ENCODE measurements at regions not wholly inside any gene's neighbourhood (a gene's known extent, or its start where the extent isn't known, plus 50 kb on each side); places are given as distances from the start of the nearest gene placed in this dataset.
"Not testable (repeated sequence)": the region's sequence is repeated elsewhere in the genome, so short reads cannot be mapped to it uniquely, and the experiment has no call there.

- no peak overlapping the region for H3K4me3 ChIP-seq (ENCODE audit: low read length)
- H3K27me3 ChIP-seq (ENCODE audit: control insufficient read depth, insufficient read depth): no peaks in the 10 kb centered on the region
- ATAC-seq (no peak), DNase-seq (no peak)
- no peak overlapping the region for H3K27ac ChIP-seq (ENCODE audit: low read length)
- H3K4me1 ChIP-seq (ENCODE audit: control insufficient read depth, insufficient read depth, low read length): no peaks in the 10 kb centered on the region
- intact Hi-C loops (cut with DNase I): no loop called here
- no peaks in the 10 kb centered on the region for H3K9me3 ChIP-seq (ENCODE audit: control insufficient read depth, low read length)
These were observed 108.8 kb downstream of the ANXA1 start for GRCh38 chr9:73260506-73260905.

GRCh38 chr9:73264631-73265030 lies 113.0 kb downstream of the ANXA1 start:
- Histone ChIP-seq H3K4me1 (ENCODE audit: control insufficient read depth, insufficient read depth, low read length) (no peaks in the 10 kb centered on the region), H3K9me3 (ENCODE audit: control insufficient read depth, low read length) (no peaks in the 10 kb centered on the region)
- intact Hi-C loops (cut with DNase I): loop anchor here in 1 of 4 donors (5.0 kb wide), 1 partner anchor 303 kb away; no protein-coding TSS in a partner anchor

GRCh38 chr9:73265876-73266275 lies 114.2 kb downstream of the ANXA1 start:
- Histone ChIP-seq H3K4me3 (ENCODE audit: low read length) (no peak overlapping the region), H3K4me1 (ENCODE audit: control insufficient read depth, insufficient read depth, low read length) (no peaks in the 10 kb centered on the region), H3K27me3 (ENCODE audit: control insufficient read depth, insufficient read depth) (no peaks in the 10 kb centered on the region), H3K27ac (ENCODE audit: low read length) (no peak overlapping the region), H3K9me3 (ENCODE audit: control insufficient read depth, low read length) (no peaks in the 10 kb centered on the region)
- intact Hi-C loops (cut with DNase I): loop anchor here in 1 of 4 donors (5.0 kb wide), 1 partner anchor 301 kb away; no protein-coding TSS in a partner anchor
- DNase-seq (no peak), ATAC-seq (no peak)
- 83% methylated on average over 4 of the region's 4 CpGs for WGBS

More at GRCh38 chr9:73264631-73265030, 113.0 kb downstream of the ANXA1 start:
- DNase-seq: no peak
- Histone ChIP-seq H3K27ac (ENCODE audit: low read length) (no peak overlapping the region), H3K27me3 (ENCODE audit: control insufficient read depth, insufficient read depth) (no peaks in the 10 kb centered on the region), H3K4me3 (ENCODE audit: low read length) (no peak overlapping the region)
- WGBS: 87% methylated on average over 4 of the region's 4 CpGs
- ATAC-seq: no peak

GRCh38 chr9:73269430-73270101 lies 117.9 kb downstream of the ANXA1 start:
- H3K4me3 ChIP-seq (ENCODE audit: low read length): no peak overlapping the region
- H3K27ac ChIP-seq (ENCODE audit: low read length): no peak overlapping the region
- WGBS: 24% methylated on average over 4 of the region's 4 CpGs

GRCh38 chr9:73270967-73271721 lies 119.5 kb downstream of the ANXA1 start:
- no peak for ATAC-seq
- no peak for DNase-seq
- Histone ChIP-seq H3K27me3 (ENCODE audit: control insufficient read depth, insufficient read depth) (no peaks in the 10 kb centered on the region), H3K4me1 (ENCODE audit: control insufficient read depth, insufficient read depth, low read length) (no peaks in the 10 kb centered on the region), H3K9me3 (ENCODE audit: control insufficient read depth, low read length) (no peaks in the 10 kb centered on the region), H3K4me3 (ENCODE audit: low read length) (no peak overlapping the region), H3K27ac (ENCODE audit: low read length) (no peak overlapping the region)
- 59% methylated on average over 3 of the region's 3 CpGs for WGBS
- intact Hi-C loops (cut with DNase I): no loop called here

More at GRCh38 chr9:73269430-73270101, 117.9 kb downstream of the ANXA1 start:
- Histone ChIP-seq H3K9me3 (ENCODE audit: control insufficient read depth, low read length) (no peaks in the 10 kb centered on the region), H3K27me3 (ENCODE audit: control insufficient read depth, insufficient read depth) (no peaks in the 10 kb centered on the region), H3K4me1 (ENCODE audit: control insufficient read depth, insufficient read depth, low read length) (no peaks in the 10 kb centered on the region)
- intact Hi-C loops (cut with DNase I): loop anchor here in 1 of 4 donors (5.0 kb wide), 1 partner anchor 298 kb away; no protein-coding TSS in a partner anchor
- DNase-seq: no peak
- no peak for ATAC-seq

GRCh38 chr9:73280113-73280512 lies 128.4 kb downstream of the ANXA1 start:
- no peaks in the 10 kb centered on the region for H3K9me3 ChIP-seq (ENCODE audit: control insufficient read depth, low read length)
- intact Hi-C loops (cut with DNase I): no loop called here
- H3K27me3 ChIP-seq (ENCODE audit: control insufficient read depth, insufficient read depth): no peaks in the 10 kb centered on the region
- H3K4me3 ChIP-seq (ENCODE audit: low read length): no peak overlapping the region
- WGBS: 69% methylated on average over 3 of the region's 3 CpGs
- no peak for ATAC-seq
- DNase-seq: no peak
- no peak overlapping the region for H3K27ac ChIP-seq (ENCODE audit: low read length)
- H3K4me1 ChIP-seq (ENCODE audit: control insufficient read depth, insufficient read depth, low read length): no peaks in the 10 kb centered on the region

GRCh38 chr9:73284377-73284776 lies 132.7 kb downstream of the ANXA1 start:
- WGBS: 79% methylated on average over 9 of the region's 9 CpGs

GRCh38 chr9:73294336-73294735 lies 142.7 kb downstream of the ANXA1 start:
- DNase-seq (no peak), ATAC-seq (no peak)
- Histone ChIP-seq H3K4me3 (ENCODE audit: low read length) (no peak overlapping the region), H3K27ac (ENCODE audit: low read length) (no peak overlapping the region), H3K4me1 (ENCODE audit: control insufficient read depth, insufficient read depth, low read length) (no peaks in the 10 kb centered on the region), H3K9me3 (ENCODE audit: control insufficient read depth, low read length) (no peaks in the 10 kb centered on the region), H3K27me3 (ENCODE audit: control insufficient read depth, insufficient read depth) (no peaks in the 10 kb centered on the region)
- WGBS: 81% methylated on average over 2 of the region's 2 CpGs
- intact Hi-C loops (cut with DNase I): no loop called here

More at GRCh38 chr9:73284377-73284776, 132.7 kb downstream of the ANXA1 start:
- intact Hi-C loops (cut with DNase I): no loop called here
- no peak overlapping the region for H3K27ac ChIP-seq (ENCODE audit: low read length)
- no peaks in the 10 kb centered on the region for H3K4me1 ChIP-seq (ENCODE audit: control insufficient read depth, insufficient read depth, low read length)
- no peaks in the 10 kb centered on the region for H3K27me3 ChIP-seq (ENCODE audit: control insufficient read depth, insufficient read depth)
- DNase-seq: no peak
- H3K9me3 ChIP-seq (ENCODE audit: control insufficient read depth, low read length): no peaks in the 10 kb centered on the region
- no peak overlapping the region for H3K4me3 ChIP-seq (ENCODE audit: low read length)
- ATAC-seq: no peak

- no peak for ATAC-seq
These were observed 174.3 kb downstream of the ANXA1 start for GRCh38 chr9:73325983-73326382.

GRCh38 chr9:73327149-73327548 lies 175.5 kb downstream of the ANXA1 start:
- no peaks in the 10 kb centered on the region for H3K27me3 ChIP-seq (ENCODE audit: control insufficient read depth, insufficient read depth)
- H3K4me1 ChIP-seq (ENCODE audit: control insufficient read depth, insufficient read depth, low read length): no peaks in the 10 kb centered on the region
- no peak overlapping the region for H3K27ac ChIP-seq (ENCODE audit: low read length)
- ATAC-seq: no peak
- no peak overlapping the region for H3K4me3 ChIP-seq (ENCODE audit: low read length)
- intact Hi-C loops (cut with DNase I): no loop called here
- no peak for DNase-seq
- WGBS: 52% methylated on average over 2 of the region's 2 CpGs
- H3K9me3 ChIP-seq (ENCODE audit: control insufficient read depth, low read length): no peaks in the 10 kb centered on the region

More at GRCh38 chr9:73325983-73326382, 174.3 kb downstream of the ANXA1 start:
- intact Hi-C loops (cut with DNase I): no loop called here
- H3K4me1 ChIP-seq (ENCODE audit: control insufficient read depth, insufficient read depth, low read length): no peaks in the 10 kb centered on the region
- no peaks in the 10 kb centered on the region for H3K27me3 ChIP-seq (ENCODE audit: control insufficient read depth, insufficient read depth)
- no peak for DNase-seq
- H3K9me3 ChIP-seq (ENCODE audit: control insufficient read depth, low read length): no peaks in the 10 kb centered on the region
- H3K4me3 ChIP-seq (ENCODE audit: low read length): no peak overlapping the region
- no peak overlapping the region for H3K27ac ChIP-seq (ENCODE audit: low read length)

GRCh38 chr9:73337182-73337581 lies 185.5 kb downstream of the ANXA1 start:
- DNase-seq; H3K4me1 ChIP-seq (ENCODE audit: control insufficient read depth, insufficient read depth, low read length); H3K27me3 ChIP-seq (ENCODE audit: control insufficient read depth, insufficient read depth); intact Hi-C loops (cut with DNase I); ATAC-seq; H3K4me3 ChIP-seq (ENCODE audit: low read length); H3K9me3 ChIP-seq (ENCODE audit: control insufficient read depth, low read length); H3K27ac ChIP-seq (ENCODE audit: low read length): not testable (repeated sequence)
- WGBS: 94% methylated on average over 2 of the region's 2 CpGs

All from right cardiac atrium (tissue), 5 donors.